GM18505 (cell line): ENCODE measurements at regions not wholly inside any gene's neighbourhood (a gene's known extent, or its start where the extent isn't known, plus 50 kb on each side); places are given as distances from the start of the nearest gene placed in this dataset.

Source experiments
- ATAC-seq: cut with Tn5 transposase; IDR thresholded peaks from one replicate; pipeline ENCODE4 v1.9.1; 2021; ENCODE audit not compliant: unreplicated experiment
- POLR2A ChIP-seq: IDR thresholded peaks from 4 replicates; pipeline ENCODE4 v1.6.1; 2011; ENCODE audit warnings: borderline replicate concordance; ENCODE audit not compliant: insufficient read depth, insufficient read length; ENCODE audit errors: extremely low read depth

GRCh38 chr5:56712895-56713591 is 102.3 kb upstream of the MAP3K1 start:
- no peak for ATAC-seq
- no peak for TF ChIP-seq POLR2A

GRCh38 chr5:56710826-56711590 is 104.3 kb upstream of the MAP3K1 start:
- ATAC-seq = no peak
- no peak for TF ChIP-seq POLR2A

GRCh38 chr5:56706504-56706903 is 108.8 kb upstream of the MAP3K1 start:
- ATAC-seq = no peak
- no peak for TF ChIP-seq POLR2A

- no peak for TF ChIP-seq POLR2A
- ATAC-seq = no peak
Measured at GRCh38 chr5:56705217-56705616, 110.1 kb upstream of the MAP3K1 start.

GRCh38 chr5:56703952-56704351 is 111.4 kb upstream of the MAP3K1 start:
- ATAC-seq = no peak
- no peak for TF ChIP-seq POLR2A

- no peak for TF ChIP-seq POLR2A
- ATAC-seq = no peak
Measured at GRCh38 chr5:56700711-56701110, 114.6 kb upstream of the MAP3K1 start.

- no peak for ATAC-seq
Measured at GRCh38 chr5:56699538-56699937, 115.8 kb upstream of the MAP3K1 start.

GRCh38 chr5:56698463-56699381 is 116.6 kb upstream of the MAP3K1 start:
- no peak for ATAC-seq
- TF ChIP-seq POLR2A = no peak

More at GRCh38 chr5:56699538-56699937, 115.8 kb upstream of the MAP3K1 start:
- TF ChIP-seq POLR2A = no peak

- ATAC-seq = no peak
- TF ChIP-seq POLR2A = no peak
Measured at GRCh38 chr5:56696900-56697299, 118.4 kb upstream of the MAP3K1 start.

- ATAC-seq = no peak
- no peak for TF ChIP-seq POLR2A
Measured at GRCh38 chr5:56693220-56693579, 122.1 kb upstream of the MAP3K1 start.

GRCh38 chr5:56692359-56693219 is 122.8 kb upstream of the MAP3K1 start:
- TF ChIP-seq POLR2A = no peak
- peak; percentile 65 for ATAC-seq

- no peak for TF ChIP-seq POLR2A
- ATAC-seq = no peak
Measured at GRCh38 chr5:56688402-56688801, 126.9 kb upstream of the MAP3K1 start.

- ATAC-seq = peak; percentile 58
- TF ChIP-seq POLR2A = no peak
Measured at GRCh38 chr5:56686337-56687195, 128.8 kb upstream of the MAP3K1 start.
